SK-N-SH treated with all-trans-retinoic acid at 6 μM for 48 hours (cell line): ENCODE measurements at regions not wholly inside any gene's neighbourhood (a gene's known extent, or its start where the extent isn't known, plus 50 kb on each side); places are given as distances from the start of the nearest gene placed in this dataset.

ENCODE experiments used
- ATAC-seq: fragments of 200-7000 bp; cut with Tn5 transposase; 3 replicates; pipeline ENCODE4 v1.9.1; 2020; ENCODE audit warnings: mild to moderate bottlenecking, moderate library complexity
- ARNTL ChIP-seq: fragments of 450-650 bp; formaldehyde crosslinking; IDR thresholded peaks from 2 replicates; pipeline ENCODE4 v1.5.0; 2020; ENCODE audit warnings: low read depth, mild to moderate bottlenecking, moderate library complexity, borderline replicate concordance
- BACH2 ChIP-seq: fragments of 250-450 bp; sonication (Bioruptor Pico); IDR thresholded peaks from 2 replicates; pipeline ENCODE4 v1.9.0; 2021; ENCODE audit warnings: mild to moderate bottlenecking, borderline replicate concordance
- CSDC2 ChIP-seq: fragments of 250-450 bp; sonication (Bioruptor Pico); IDR thresholded peaks from 2 replicates; pipeline ENCODE4 v1.5.0; 2020; ENCODE audit warnings: mild to moderate bottlenecking, moderate library complexity
- ESRRG ChIP-seq: fragments of 250-450 bp; sonication (Bioruptor Pico); IDR thresholded peaks from 2 replicates; pipeline ENCODE4 v1.6.1; 2021; ENCODE audit warnings: mild to moderate bottlenecking
- GLIS3 ChIP-seq: fragments of 250-450 bp; sonication (Bioruptor Pico); IDR thresholded peaks from 2 replicates; pipeline ENCODE4 v1.5.0; 2020; ENCODE audit warnings: mild to moderate bottlenecking, moderate library complexity
- ISL1 ChIP-seq: fragments of 250-450 bp; sonication (Bioruptor Pico); IDR thresholded peaks from 2 replicates; pipeline ENCODE4 v2.1.2; 2022; ENCODE audit warnings: mild to moderate bottlenecking, moderate library complexity
- OSR1 ChIP-seq: fragments of 250-450 bp; sonication (Bioruptor Pico); IDR thresholded peaks from 2 replicates; pipeline ENCODE4 v1.8.0; 2022; ENCODE audit warnings: moderate library complexity, mild to moderate bottlenecking, inconsistent platforms
- PPARA ChIP-seq: fragments of 250-450 bp; sonication (Bioruptor Pico); IDR thresholded peaks from 2 replicates; pipeline ENCODE4 v1.5.0; 2020; ENCODE audit warnings: mild to moderate bottlenecking, borderline replicate concordance
- SNAI2 ChIP-seq: fragments of 250-450 bp; sonication (Bioruptor Pico); IDR thresholded peaks from 2 replicates; pipeline ENCODE4 v1.5.0; 2020; ENCODE audit warnings: mild to moderate bottlenecking, moderate library complexity
- TCF4 ChIP-seq: fragments of 250-450 bp; sonication (Bioruptor Pico); IDR thresholded peaks from 2 replicates; pipeline ENCODE4 v1.8.0; 2021; ENCODE audit warnings: mild to moderate bottlenecking, moderate library complexity, borderline replicate concordance
- TOX ChIP-seq: fragments of 250-450 bp; sonication (Bioruptor Pico); IDR thresholded peaks from 2 replicates; pipeline ENCODE4 v1.8.0; 2021; ENCODE audit warnings: mild to moderate bottlenecking, moderate library complexity, borderline replicate concordance
- ZC3H10 ChIP-seq: fragments of 250-450 bp; sonication (Bioruptor Pico); IDR thresholded peaks from 2 replicates; pipeline ENCODE4 v1.5.1; 2021; ENCODE audit warnings: mild to moderate bottlenecking, moderate library complexity
- ZFP3 ChIP-seq: fragments of 250-450 bp; sonication (Bioruptor Pico); IDR thresholded peaks from 2 replicates; pipeline ENCODE4 v1.5.0; 2020; ENCODE audit warnings: mild to moderate bottlenecking, moderate library complexity
- ZFP30 ChIP-seq: fragments of 450-650 bp; formaldehyde crosslinking; IDR thresholded peaks from 2 replicates; pipeline ENCODE4 v1.5.0; 2022; ENCODE audit warnings: mild to moderate bottlenecking, moderate library complexity
- ZNF565 ChIP-seq: fragments of 450-650 bp; formaldehyde crosslinking; conservative IDR thresholded peaks from 2 replicates; pipeline ENCODE4 v1.5.0; 2020; ENCODE audit warnings: low read depth, mild to moderate bottlenecking, moderate library complexity
- ZNF70 ChIP-seq: fragments of 450-650 bp; formaldehyde crosslinking; IDR thresholded peaks from 2 replicates; pipeline ENCODE4 v1.5.0; 2020; ENCODE audit warnings: mild to moderate bottlenecking, moderate library complexity
- ZNF8 ChIP-seq: fragments of 450-650 bp; formaldehyde crosslinking; IDR thresholded peaks from 2 replicates; pipeline ENCODE4 v1.5.0; 2020; ENCODE audit warnings: mild to moderate bottlenecking, moderate library complexity
- TF ChIP-seq, protein P1 (sequence below): fragments of 250-450 bp; sonication (Bioruptor Pico); IDR thresholded peaks from 2 replicates; pipeline ENCODE4 v1.8.0; 2020; ENCODE audit warnings: mild to moderate bottlenecking, moderate library complexity, borderline replicate concordance
- TF ChIP-seq, protein P2 (sequence below): fragments of 250-450 bp; sonication (Bioruptor Pico); IDR thresholded peaks from 2 replicates; pipeline ENCODE4 v1.5.1; 2021; ENCODE audit warnings: mild to moderate bottlenecking, moderate library complexity
- TF ChIP-seq, protein P3 (sequence below): fragments of 250-450 bp; sonication (Bioruptor Pico); IDR thresholded peaks from 2 replicates; pipeline ENCODE4 v1.5.0; 2020; ENCODE audit warnings: mild to moderate bottlenecking, moderate library complexity
- TF ChIP-seq, protein P4 (sequence below): fragments of 250-450 bp; sonication (Bioruptor Pico); IDR thresholded peaks from 2 replicates; pipeline ENCODE4 v1.8.0; 2021; ENCODE audit warnings: low read depth, mild to moderate bottlenecking, moderate library complexity, borderline replicate concordance

GRCh38 chr13:75023609-75024008 is 458.4 kb downstream of the TBC1D4 start:
- no peak for ATAC-seq
- TF ChIP-seq PPARA (CRISPR knock-in tag) = no peak
- TF ChIP-seq TCF4 (CRISPR knock-in tag) = no peak
- TF ChIP-seq ZNF565 = no peak
- TF ChIP-seq ZNF70 (CRISPR knock-in tag) = no peak
- no peak for TF ChIP-seq ZC3H10 (CRISPR knock-in tag)
- TF ChIP-seq ISL1 = no peak
- TF ChIP-seq SNAI2 = no peak
- TF ChIP-seq ESRRG = no peak
- no peak for TF ChIP-seq ARNTL (CRISPR knock-in tag)
- TF ChIP-seq, protein P1, sequence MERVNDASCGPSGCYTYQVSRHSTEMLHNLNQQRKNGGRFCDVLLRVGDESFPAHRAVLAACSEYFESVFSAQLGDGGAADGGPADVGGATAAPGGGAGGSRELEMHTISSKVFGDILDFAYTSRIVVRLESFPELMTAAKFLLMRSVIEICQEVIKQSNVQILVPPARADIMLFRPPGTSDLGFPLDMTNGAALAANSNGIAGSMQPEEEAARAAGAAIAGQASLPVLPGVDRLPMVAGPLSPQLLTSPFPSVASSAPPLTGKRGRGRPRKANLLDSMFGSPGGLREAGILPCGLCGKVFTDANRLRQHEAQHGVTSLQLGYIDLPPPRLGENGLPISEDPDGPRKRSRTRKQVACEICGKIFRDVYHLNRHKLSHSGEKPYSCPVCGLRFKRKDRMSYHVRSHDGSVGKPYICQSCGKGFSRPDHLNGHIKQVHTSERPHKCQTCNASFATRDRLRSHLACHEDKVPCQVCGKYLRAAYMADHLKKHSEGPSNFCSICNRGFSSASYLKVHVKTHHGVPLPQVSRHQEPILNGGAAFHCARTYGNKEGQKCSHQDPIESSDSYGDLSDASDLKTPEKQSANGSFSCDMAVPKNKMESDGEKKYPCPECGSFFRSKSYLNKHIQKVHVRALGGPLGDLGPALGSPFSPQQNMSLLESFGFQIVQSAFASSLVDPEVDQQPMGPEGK (CRISPR knock-in tag) = no peak
- TF ChIP-seq ZFP3 (CRISPR knock-in tag) = no peak
- TF ChIP-seq ZFP30 (CRISPR knock-in tag) = no peak
- no peak for TF ChIP-seq TOX (CRISPR knock-in tag)

- no peak for ATAC-seq
- no peak for TF ChIP-seq GLIS3 (CRISPR knock-in tag)
- TF ChIP-seq TOX (CRISPR knock-in tag) = no peak
- TF ChIP-seq SNAI2 = no peak
- no peak for TF ChIP-seq ARNTL (CRISPR knock-in tag)
- TF ChIP-seq CSDC2 (CRISPR knock-in tag) = no peak
- no peak for TF ChIP-seq ZNF565
- no peak for TF ChIP-seq TCF4 (CRISPR knock-in tag)
- TF ChIP-seq ZC3H10 (CRISPR knock-in tag) = no peak
- TF ChIP-seq, protein P2, sequence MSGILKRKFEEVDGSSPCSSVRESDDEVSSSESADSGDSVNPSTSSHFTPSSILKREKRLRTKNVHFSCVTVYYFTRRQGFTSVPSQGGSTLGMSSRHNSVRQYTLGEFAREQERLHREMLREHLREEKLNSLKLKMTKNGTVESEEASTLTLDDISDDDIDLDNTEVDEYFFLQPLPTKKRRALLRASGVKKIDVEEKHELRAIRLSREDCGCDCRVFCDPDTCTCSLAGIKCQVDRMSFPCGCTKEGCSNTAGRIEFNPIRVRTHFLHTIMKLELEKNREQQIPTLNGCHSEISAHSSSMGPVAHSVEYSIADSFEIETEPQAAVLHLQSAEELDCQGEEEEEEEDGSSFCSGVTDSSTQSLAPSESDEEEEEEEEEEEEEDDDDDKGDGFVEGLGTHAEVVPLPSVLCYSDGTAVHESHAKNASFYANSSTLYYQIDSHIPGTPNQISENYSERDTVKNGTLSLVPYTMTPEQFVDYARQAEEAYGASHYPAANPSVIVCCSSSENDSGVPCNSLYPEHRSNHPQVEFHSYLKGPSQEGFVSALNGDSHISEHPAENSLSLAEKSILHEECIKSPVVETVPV (CRISPR knock-in tag) = no peak
- no peak for TF ChIP-seq ZNF8 (CRISPR knock-in tag)
- TF ChIP-seq ZFP3 (CRISPR knock-in tag) = no peak
- TF ChIP-seq, protein P3, sequence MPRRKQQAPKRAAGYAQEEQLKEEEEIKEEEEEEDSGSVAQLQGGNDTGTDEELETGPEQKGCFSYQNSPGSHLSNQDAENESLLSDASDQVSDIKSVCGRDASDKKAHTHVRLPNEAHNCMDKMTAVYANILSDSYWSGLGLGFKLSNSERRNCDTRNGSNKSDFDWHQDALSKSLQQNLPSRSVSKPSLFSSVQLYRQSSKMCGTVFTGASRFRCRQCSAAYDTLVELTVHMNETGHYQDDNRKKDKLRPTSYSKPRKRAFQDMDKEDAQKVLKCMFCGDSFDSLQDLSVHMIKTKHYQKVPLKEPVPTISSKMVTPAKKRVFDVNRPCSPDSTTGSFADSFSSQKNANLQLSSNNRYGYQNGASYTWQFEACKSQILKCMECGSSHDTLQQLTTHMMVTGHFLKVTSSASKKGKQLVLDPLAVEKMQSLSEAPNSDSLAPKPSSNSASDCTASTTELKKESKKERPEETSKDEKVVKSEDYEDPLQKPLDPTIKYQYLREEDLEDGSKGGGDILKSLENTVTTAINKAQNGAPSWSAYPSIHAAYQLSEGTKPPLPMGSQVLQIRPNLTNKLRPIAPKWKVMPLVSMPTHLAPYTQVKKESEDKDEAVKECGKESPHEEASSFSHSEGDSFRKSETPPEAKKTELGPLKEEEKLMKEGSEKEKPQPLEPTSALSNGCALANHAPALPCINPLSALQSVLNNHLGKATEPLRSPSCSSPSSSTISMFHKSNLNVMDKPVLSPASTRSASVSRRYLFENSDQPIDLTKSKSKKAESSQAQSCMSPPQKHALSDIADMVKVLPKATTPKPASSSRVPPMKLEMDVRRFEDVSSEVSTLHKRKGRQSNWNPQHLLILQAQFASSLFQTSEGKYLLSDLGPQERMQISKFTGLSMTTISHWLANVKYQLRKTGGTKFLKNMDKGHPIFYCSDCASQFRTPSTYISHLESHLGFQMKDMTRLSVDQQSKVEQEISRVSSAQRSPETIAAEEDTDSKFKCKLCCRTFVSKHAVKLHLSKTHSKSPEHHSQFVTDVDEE = no peak
- TF ChIP-seq, protein P1 (CRISPR knock-in tag) = no peak
- TF ChIP-seq, protein P4, sequence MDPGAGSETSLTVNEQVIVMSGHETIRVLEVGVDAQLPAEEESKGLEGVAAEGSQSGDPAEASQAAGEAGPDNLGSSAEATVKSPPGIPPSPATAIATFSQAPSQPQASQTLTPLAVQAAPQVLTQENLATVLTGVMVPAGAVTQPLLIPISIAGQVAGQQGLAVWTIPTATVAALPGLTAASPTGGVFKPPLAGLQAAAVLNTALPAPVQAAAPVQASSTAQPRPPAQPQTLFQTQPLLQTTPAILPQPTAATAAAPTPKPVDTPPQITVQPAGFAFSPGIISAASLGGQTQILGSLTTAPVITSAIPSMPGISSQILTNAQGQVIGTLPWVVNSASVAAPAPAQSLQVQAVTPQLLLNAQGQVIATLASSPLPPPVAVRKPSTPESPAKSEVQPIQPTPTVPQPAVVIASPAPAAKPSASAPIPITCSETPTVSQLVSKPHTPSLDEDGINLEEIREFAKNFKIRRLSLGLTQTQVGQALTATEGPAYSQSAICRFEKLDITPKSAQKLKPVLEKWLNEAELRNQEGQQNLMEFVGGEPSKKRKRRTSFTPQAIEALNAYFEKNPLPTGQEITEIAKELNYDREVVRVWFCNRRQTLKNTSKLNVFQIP (CRISPR knock-in tag) = no peak
- TF ChIP-seq ZFP30 (CRISPR knock-in tag) = no peak
- TF ChIP-seq ESRRG = no peak
These were observed 460.8 kb downstream of the TBC1D4 start for GRCh38 chr13:75021151-75021550.

DNA sequence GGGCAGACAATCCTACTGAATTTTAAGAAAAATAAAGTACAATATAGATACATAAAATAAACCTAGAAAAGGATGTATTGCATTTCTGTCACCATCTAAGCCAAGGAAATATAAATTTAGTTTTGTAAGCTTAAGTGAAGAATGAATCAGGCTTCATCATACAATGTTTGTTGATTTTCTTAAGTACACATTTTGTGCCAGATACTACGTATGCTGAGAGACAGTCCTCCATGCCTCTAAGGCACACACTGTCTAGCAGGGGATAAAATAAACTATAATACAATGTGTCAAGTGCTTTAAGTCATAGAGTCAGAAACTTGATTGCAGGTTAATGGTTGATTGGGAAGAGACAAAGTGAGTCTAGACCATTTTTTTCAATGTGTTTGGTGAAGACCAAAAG is 465.7 kb downstream of the TBC1D4 start:
- ATAC-seq = no peak
- TF ChIP-seq ZNF565 = no peak
- no peak for TF ChIP-seq BACH2 (CRISPR knock-in tag)
- TF ChIP-seq, protein P2 (CRISPR knock-in tag) = no peak
- no peak for TF ChIP-seq TCF4 (CRISPR knock-in tag)
- TF ChIP-seq ARNTL (CRISPR knock-in tag) = no peak
- no peak for TF ChIP-seq ZFP3 (CRISPR knock-in tag)
- TF ChIP-seq, protein P3 = no peak
- no peak for TF ChIP-seq ISL1
- no peak for TF ChIP-seq SNAI2
- no peak for TF ChIP-seq OSR1 (CRISPR knock-in tag)
- TF ChIP-seq ZNF8 (CRISPR knock-in tag) = no peak
- TF ChIP-seq GLIS3 (CRISPR knock-in tag) = no peak
